Ureter (tissue), 1 donor: ENCODE measurements at regions not wholly inside any gene's neighbourhood (a gene's known extent, or its start where the extent isn't known, plus 50 kb on each side); places are given as distances from the start of the nearest gene placed in this dataset.

Source experiments
- DNase-seq: peaks from one replicate; pipeline ENCODE4 v3.0.0-alpha.2; 2020; ENCODE audit warnings: low spot score
- donor health status: DM: yes; HTN: yes; CAD: no.

GRCh38 chr1:232383455-232384123, 246.3 kb downstream of the SIPA1L2 start:
- no peak for DNase-seq

DNA sequence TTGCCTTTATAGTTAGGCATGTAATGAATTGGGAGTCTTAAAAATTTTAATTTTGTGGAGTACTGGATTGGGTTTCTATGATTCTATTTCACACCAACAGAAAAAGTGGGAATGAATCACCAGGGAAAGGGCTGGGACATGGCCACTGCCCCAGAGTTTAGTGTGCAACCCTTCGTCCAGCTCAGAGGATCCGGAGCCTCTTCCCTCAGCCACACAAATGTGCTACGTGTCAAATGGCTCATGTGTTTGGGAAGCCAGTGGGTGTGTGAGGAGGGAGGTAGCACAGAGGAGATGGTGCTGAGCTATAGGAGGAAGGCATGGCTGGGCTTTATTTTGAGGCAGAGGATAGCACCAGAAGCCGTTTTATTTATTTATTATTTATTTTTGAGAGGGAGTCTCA, 247.3 kb downstream of the SIPA1L2 start:
- no peak for DNase-seq

DNA sequence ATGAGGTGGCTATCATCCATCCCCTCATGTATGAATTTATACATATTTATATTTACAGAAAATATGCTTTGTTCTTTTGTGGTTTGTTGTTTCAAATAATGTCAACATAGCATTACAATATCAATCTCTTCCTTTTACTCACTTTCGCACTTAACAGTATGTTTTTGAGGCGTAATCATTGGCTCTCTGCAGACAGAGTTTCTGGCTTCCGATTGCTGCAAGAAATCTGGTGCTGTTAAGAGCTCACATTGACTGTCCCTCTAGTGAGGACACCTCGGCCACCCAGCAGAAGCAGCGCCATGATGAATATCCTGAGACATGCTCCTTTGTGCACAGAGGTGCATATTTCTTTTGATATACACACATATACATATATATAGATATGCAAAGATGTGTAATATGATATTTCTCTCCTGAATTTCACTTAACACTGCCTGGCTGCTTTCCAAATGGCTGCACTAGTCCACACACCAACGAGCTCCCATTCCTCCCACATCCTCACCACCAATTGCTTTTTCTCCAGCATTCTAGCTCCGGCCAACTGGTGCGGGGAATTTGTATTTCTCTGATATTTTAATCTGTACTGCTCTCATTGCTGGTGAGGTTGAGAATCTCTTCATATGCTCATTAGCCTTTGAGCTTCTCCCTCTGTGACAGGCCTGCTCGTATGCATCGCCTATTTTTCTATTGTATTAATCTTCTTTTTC, 248.4 kb downstream of the SIPA1L2 start:
- no peak for DNase-seq

DNA sequence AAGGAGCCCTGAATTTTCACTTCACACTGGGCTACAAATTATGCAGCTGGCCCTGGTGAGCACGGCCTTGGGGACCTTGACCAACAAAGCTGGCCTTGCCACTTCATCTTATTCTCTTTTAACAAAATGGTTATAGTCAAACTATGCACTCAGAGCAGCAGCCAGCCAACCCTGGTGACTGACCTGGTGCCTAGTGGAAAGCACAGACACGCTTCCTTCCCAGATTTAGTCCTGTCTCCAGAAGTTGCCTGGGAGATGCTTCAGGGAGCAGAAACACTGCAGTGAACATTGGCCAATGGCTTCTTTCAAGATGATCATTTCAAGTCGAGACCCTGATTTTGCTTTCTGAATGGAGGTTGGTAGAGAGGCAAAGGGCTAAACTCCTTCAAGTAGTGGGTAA, 249.3 kb downstream of the SIPA1L2 start:
- no peak for DNase-seq

GRCh38 chr1:232380131-232380530, 249.8 kb downstream of the SIPA1L2 start:
- DNase-seq: no peak

- DNase-seq: no peak
These were observed 250.9 kb downstream of the SIPA1L2 start for GRCh38 chr1:232379063-232379434.

- DNase-seq: no peak
These were observed 251.5 kb downstream of the SIPA1L2 start for GRCh38 chr1:232378266-232379062.

GRCh38 chr1:232377494-232377770, 252.5 kb downstream of the SIPA1L2 start:
- DNase-seq: no peak

DNA sequence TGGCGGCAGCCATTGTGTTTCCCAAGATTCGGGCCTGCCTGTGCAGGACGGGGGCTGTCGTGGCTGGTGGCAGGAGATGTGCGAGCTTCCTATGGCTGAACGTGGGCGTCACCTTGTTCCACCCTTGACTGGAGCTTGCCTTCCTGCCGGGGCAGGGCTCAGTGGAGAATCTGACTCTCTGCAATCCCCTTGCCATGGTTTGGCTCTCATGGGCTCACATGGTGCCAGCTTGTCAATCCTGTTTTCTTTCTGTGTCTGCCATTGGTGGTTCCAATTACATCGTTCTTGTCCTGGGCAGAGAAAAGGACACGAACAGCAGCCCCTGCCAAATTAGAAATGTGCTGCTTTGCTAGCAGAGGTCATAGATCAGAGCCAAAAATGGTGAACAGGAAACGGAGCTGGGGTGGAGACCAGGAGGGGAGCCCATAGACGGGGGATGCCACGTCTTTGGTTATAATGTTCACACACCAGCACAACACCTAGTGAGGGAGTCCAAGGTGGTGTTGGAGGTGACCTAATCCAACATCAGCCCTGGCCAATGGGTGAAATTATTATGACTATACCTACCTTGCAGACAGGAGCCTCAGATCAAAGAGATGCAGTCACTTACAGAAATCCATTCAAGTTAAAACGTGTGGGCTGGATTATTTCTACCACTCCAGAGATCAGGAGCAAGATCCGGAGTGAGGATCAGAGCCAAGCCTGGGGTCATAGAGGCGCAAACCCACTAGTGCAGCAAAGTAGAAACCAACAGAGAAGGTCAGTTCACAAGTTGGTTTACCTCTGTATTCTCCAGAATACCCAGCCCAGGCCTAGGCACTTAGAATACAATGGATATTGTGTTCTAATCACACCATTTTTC, 253.1 kb downstream of the SIPA1L2 start:
- no peak for DNase-seq

DNA sequence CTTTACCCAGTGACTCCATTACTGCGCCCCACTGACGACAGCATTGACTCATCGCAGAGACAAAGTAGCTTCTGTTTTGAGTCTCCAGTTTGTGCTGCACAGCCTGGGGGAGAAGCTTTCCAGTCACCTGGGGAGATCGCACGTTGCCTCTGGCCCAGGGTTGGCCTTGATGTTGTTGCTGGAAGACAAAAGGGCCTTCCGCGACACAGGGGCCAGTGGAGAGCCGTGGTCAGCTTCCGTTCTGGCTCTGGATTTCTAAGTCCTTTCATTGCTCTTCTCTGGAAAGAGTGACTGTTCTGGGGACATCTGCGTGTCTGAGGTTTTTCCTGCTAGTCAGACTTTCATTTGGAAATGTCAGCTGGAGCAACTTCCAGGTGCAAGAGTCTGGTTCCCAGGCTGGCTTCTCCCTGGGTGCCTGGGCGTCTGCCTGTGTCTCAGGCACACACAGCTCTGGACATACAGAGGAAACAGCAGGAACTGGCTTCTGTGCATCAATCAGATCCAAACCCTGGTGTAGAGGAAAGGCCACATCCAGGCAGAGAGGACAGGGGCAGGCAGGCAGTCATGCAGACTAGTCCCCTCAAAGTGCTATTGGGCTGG, 257.0 kb downstream of the SIPA1L2 start:
- DNase-seq: no peak

GRCh38 chr1:232372431-232372830, 257.5 kb downstream of the SIPA1L2 start:
- DNase-seq: no peak

DNA sequence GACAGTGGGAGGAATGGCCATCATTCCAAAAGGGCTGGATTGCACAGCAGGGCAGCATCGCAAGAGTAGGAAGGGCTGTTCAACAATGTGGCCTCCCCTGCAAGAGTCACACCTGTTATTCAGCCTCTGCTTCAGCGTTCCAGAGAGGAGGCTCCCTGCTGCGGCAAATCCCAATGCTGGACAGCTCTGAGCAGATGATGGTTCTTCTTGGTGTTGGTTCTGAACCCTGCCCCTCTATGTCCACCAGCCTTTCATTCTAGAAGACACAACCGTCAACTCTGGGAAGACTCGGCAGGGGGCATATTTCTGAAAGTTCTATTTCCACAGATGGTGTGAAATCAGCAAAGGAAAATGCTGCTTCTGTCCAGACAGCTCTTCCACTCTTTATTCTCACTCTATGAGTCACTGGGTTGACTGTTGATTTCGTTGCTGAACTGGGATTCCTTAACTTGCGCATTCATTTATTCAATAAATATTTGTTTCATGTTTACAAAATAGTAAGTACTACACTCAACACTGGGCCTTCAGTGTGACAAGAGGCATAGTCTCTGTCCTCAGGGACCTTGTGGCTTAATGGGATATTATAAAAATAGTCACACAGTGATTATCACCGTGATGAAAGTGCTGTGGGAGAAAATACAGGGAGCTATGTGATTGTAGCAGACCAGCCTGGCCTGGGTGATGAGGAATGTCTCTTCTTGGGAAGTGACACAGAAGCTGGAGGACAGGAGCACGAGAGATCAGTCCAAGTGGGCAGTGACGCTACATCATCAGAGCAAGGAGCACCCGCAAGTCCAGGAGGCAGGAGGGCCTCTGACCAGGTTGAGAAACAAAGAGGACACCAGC, 260.3 kb downstream of the SIPA1L2 start:
- DNase-seq: no peak

- no peak for DNase-seq
These were observed 261.1 kb downstream of the SIPA1L2 start for GRCh38 chr1:232368821-232369321.

GRCh38 chr1:232367293-232367692, 262.6 kb downstream of the SIPA1L2 start:
- DNase-seq: no peak

- DNase-seq: no peak
These were observed 265.1 kb downstream of the SIPA1L2 start for GRCh38 chr1:232364654-232365382.

GRCh38 chr1:232363008-232363407, 266.9 kb downstream of the SIPA1L2 start:
- DNase-seq: no peak

DNA sequence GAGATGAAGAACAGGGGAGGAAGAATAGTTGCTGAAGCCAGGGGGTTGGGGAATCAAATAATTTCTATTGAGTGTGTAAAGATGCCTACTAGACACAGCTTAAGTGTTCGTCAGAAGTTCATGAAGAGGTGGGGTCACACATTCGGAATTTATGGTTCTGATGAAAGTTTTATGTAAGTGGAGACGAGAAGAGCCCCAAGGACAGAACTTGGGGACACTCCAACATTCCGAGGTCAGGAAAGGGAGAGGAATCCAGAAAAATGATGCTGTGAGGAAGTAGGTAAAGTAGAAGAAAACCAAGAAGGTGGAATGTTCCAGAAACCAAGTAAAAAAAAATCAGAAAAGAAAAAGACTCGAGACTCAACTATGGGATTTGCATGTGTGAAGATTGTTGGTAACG, 272.5 kb downstream of the SIPA1L2 start:
- DNase-seq: no peak

DNA sequence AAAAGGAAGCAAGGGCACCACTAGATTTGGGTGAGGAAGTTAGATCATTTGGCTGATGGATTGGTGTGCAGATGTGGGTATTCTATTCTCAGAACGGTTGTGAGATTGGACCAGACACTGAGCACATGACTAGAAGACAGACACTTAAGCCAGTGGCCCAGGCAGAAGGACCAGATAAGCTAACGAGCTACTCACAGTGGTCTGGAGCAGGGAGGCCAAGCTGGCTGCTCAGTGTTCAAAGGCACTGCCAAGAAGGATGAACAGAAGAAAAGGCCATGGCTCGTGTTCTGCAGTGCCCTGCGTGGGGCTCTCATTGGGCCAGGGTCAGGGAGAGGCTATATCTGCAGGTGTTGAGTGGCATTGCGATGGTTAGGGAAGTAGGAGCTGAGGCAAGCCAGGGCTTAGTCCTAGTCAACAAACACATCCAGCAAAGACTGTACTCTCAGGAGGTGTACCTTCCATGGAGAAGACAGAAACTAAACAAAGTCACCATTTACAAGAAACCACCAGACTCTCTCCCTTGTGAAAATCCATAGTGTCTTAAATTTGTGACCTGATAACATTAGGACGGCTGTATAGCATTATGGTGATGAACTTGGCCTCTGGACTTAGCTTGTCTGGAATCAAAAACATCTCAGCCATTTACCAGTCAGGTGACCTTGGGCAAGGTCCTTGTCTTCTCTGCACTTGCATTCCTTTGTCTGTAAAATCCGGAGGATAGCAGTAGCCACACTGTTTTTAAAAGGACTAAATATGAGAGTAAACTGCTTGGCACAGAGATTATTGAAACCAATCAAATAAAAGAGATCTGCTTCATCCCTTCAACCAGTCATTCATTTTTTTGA, 274.5 kb downstream of the SIPA1L2 start:
- DNase-seq: no peak

DNA sequence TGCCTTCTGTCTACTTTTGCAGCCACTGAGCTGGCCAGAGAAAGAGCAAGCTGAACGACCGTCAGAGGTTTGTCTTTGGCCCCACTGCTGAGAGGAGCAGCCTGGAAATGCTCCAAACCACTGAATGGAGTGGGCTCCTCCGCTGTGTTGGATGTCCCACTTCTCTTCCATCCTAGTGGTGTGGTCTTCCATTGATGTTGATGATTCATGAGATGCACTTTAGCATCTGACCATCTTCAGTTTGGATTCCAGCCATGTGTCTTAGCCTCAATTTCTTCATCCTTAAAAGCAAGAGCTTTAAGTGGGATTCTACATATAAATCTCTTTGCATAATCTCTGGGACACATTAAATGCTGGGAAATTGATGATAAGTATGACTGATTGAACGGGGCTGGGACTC, 276.9 kb downstream of the SIPA1L2 start:
- no peak for DNase-seq
